ENCODE measurements at regions not wholly inside any gene's neighbourhood (a gene's known extent, or its start where the extent isn't known, plus 50 kb on each side); places are given as distances from the start of the nearest gene placed in this dataset.

DNA sequence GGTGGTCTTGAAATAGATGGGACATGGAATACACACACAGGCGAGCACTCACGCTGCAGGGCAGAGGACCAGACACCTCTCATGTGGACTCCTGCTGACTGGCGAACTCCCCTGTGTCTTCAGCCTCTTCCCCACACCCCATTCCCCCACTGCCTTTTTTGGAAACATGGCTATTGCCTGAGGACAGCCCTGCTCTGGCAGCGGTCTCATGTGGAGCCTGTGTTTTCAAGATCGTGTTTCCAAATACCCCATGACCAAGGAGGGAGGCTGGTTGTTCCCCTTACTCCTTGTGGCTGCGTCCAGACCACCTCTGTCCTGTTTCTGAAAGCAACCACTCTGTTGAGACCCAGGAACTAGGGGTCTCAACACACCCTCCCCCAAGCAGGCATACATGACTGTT lies 119.4 kb downstream of the C1orf94 start:
- peaks cover 4% of the 10 kb centered on the region for H3K27me3 ChIP-seq (ENCODE audit: insufficient read depth, low read length, poor library complexity)
- DNase-seq (no peak), ATAC-seq (ENCODE audit: insufficient read depth, low read depth) (no peak)
- no peaks in the 10 kb centered on the region for H3K9me3 ChIP-seq (ENCODE audit: insufficient read depth, low read length, severe bottlenecking)
- H3K4me2 ChIP-seq (ENCODE audit: insufficient read depth, low read length) = no peak overlapping the region
- H2AFZ ChIP-seq (ENCODE audit: low read depth, low read length) = no peak overlapping the region
- H3K9ac ChIP-seq (ENCODE audit: low read depth, low read length) = no peak overlapping the region
- H4K20me1 ChIP-seq (ENCODE audit: insufficient read depth, low read length) = no peaks in the 10 kb centered on the region
- no peak overlapping the region for H3K27ac ChIP-seq (ENCODE audit: low read length)
- no peak for TF ChIP-seq CTCF (IDR thresholded peaks at IDR 0.05; ENCODE audit: borderline replicate concordance, extremely low read depth, low read length, poor library complexity, severe bottlenecking)
- no peak for TF ChIP-seq EZH2 (IDR thresholded peaks at IDR 0.05; ENCODE audit: borderline replicate concordance, low read depth, low read length, severe bottlenecking)
- no peak overlapping the region for H3K4me3 ChIP-seq (ENCODE audit: low read depth in 1 of 2, low read length in 2 of 2)
- no peaks in the 10 kb centered on the region for H3K36me3 ChIP-seq (ENCODE audit: insufficient read depth, low read length)
- H3K79me2 ChIP-seq (ENCODE audit: insufficient read depth, low read length) = no peaks in the 10 kb centered on the region
- no peaks in the 10 kb centered on the region for H3K4me1 ChIP-seq (ENCODE audit: insufficient read depth, low read length)

DNA sequence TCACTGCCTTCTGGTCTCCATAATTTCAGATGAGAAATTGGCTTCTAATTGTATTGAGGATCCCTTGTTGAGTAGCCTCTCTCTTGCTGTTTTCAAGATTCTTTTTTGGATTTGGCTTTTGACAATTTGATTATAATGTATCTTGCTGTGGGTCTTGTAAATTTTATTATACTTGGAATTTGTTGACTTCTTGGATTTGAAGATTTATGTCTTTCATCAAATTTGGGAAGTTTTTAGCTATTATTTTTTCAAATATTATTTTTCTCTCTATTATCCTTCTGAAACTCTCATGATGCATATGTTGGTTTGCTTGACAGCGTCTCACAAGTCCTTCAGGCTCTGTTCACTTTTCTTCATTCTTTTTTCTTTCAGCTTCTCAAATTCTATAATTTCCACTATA lies 126.1 kb downstream of the C1orf94 start:
- Histone ChIP-seq H3K4me1 (ENCODE audit: insufficient read depth, low read length) (no peaks in the 10 kb centered on the region), H2AFZ (ENCODE audit: low read depth, low read length) (no peak overlapping the region), H3K27me3 (ENCODE audit: insufficient read depth, low read length, poor library complexity) (no peaks in the 10 kb centered on the region), H3K9me3 (ENCODE audit: insufficient read depth, low read length, severe bottlenecking) (peaks cover 5% of the 10 kb centered on the region), H4K20me1 (ENCODE audit: insufficient read depth, low read length) (no peaks in the 10 kb centered on the region), H3K36me3 (ENCODE audit: insufficient read depth, low read length) (no peaks in the 10 kb centered on the region), H3K27ac (ENCODE audit: low read length) (no peak overlapping the region), H3K4me2 (ENCODE audit: insufficient read depth, low read length) (no peak overlapping the region), H3K4me3 (ENCODE audit: low read depth in 1 of 2, low read length in 2 of 2) (no peak overlapping the region), H3K79me2 (ENCODE audit: insufficient read depth, low read length) (no peaks in the 10 kb centered on the region), H3K9ac (ENCODE audit: low read depth, low read length) (no peak overlapping the region)
- no peak for ATAC-seq (ENCODE audit: insufficient read depth, low read depth)
- DNase-seq = no peak
- no peak for TF ChIP-seq CTCF (IDR thresholded peaks at IDR 0.05; ENCODE audit: borderline replicate concordance, extremely low read depth, low read length, poor library complexity, severe bottlenecking)
- TF ChIP-seq EZH2 (IDR thresholded peaks at IDR 0.05; ENCODE audit: borderline replicate concordance, low read depth, low read length, severe bottlenecking) = no peak

DNA sequence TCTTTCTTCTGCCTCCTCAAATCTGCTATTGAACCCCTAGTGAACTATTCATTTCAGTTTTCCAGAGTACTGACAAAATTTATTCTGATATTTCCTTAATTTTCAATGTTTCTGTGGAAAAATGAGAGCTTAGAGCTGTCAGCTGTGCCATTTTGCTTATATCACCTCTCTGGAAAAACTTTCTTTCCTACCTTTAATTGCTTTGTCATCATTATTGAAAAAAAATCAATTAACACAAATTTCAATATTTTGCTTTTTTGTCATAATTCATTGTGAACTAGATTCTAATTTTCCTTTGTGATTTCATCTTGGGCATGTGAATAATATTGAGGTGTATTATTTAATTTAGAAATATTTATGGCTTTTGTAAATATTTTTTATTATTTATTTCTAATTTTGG lies 126.5 kb downstream of the C1orf94 start:
- Histone ChIP-seq H4K20me1 (ENCODE audit: insufficient read depth, low read length) (no peaks in the 10 kb centered on the region), H3K27ac (ENCODE audit: low read length) (no peak overlapping the region), H3K4me1 (ENCODE audit: insufficient read depth, low read length) (no peaks in the 10 kb centered on the region), H3K4me2 (ENCODE audit: insufficient read depth, low read length) (no peak overlapping the region), H3K9me3 (ENCODE audit: insufficient read depth, low read length, severe bottlenecking) (peaks cover 5% of the 10 kb centered on the region), H3K27me3 (ENCODE audit: insufficient read depth, low read length, poor library complexity) (no peaks in the 10 kb centered on the region), H2AFZ (ENCODE audit: low read depth, low read length) (no peak overlapping the region), H3K79me2 (ENCODE audit: insufficient read depth, low read length) (no peaks in the 10 kb centered on the region), H3K36me3 (ENCODE audit: insufficient read depth, low read length) (no peaks in the 10 kb centered on the region), H3K9ac (ENCODE audit: low read depth, low read length) (no peak overlapping the region), H3K4me3 (ENCODE audit: low read depth in 1 of 2, low read length in 2 of 2) (no peak overlapping the region)
- ATAC-seq (ENCODE audit: insufficient read depth, low read depth) = no peak
- DNase-seq = no peak
- no peak for TF ChIP-seq EZH2 (IDR thresholded peaks at IDR 0.05; ENCODE audit: borderline replicate concordance, low read depth, low read length, severe bottlenecking)
- TF ChIP-seq CTCF (IDR thresholded peaks at IDR 0.05; ENCODE audit: borderline replicate concordance, extremely low read depth, low read length, poor library complexity, severe bottlenecking) = no peak

GRCh38 chr1:34306568-34306967 lies 129.9 kb downstream of the C1orf94 start:
- ATAC-seq (ENCODE audit: insufficient read depth, low read depth) (no peak), DNase-seq (no peak)
- no peak overlapping the region for H3K4me2 ChIP-seq (ENCODE audit: insufficient read depth, low read length)
- no peak overlapping the region for H3K9ac ChIP-seq (ENCODE audit: low read depth, low read length)
- no peaks in the 10 kb centered on the region for H3K36me3 ChIP-seq (ENCODE audit: insufficient read depth, low read length)
- H3K4me3 ChIP-seq (ENCODE audit: low read depth in 1 of 2, low read length in 2 of 2) = no peak overlapping the region
- H3K4me1 ChIP-seq (ENCODE audit: insufficient read depth, low read length) = no peaks in the 10 kb centered on the region
- H3K9me3 ChIP-seq (ENCODE audit: insufficient read depth, low read length, severe bottlenecking) = peaks cover 5% of the 10 kb centered on the region
- H3K27ac ChIP-seq (ENCODE audit: low read length) = no peak overlapping the region
- no peak overlapping the region for H2AFZ ChIP-seq (ENCODE audit: low read depth, low read length)
- TF ChIP-seq EZH2 (IDR thresholded peaks at IDR 0.05; ENCODE audit: borderline replicate concordance, low read depth, low read length, severe bottlenecking) (no peak), CTCF (IDR thresholded peaks at IDR 0.05; ENCODE audit: borderline replicate concordance, extremely low read depth, low read length, poor library complexity, severe bottlenecking) (no peak)
- no peaks in the 10 kb centered on the region for H3K79me2 ChIP-seq (ENCODE audit: insufficient read depth, low read length)
- H3K27me3 ChIP-seq (ENCODE audit: insufficient read depth, low read length, poor library complexity) = no peaks in the 10 kb centered on the region
- H4K20me1 ChIP-seq (ENCODE audit: insufficient read depth, low read length) = no peaks in the 10 kb centered on the region

Data from DND-41 (cell line).